Ovary (tissue), 7 donors: ENCODE measurements at regions not wholly inside any gene's neighbourhood (a gene's known extent, or its start where the extent isn't known, plus 50 kb on each side); places are given as distances from the start of the nearest gene placed in this dataset.

Source experiments
- DNase-seq, 5 donors: peaks; one replicate each; pipeline ENCODE4 v3.0.0-alpha.2; 2019 to 2020
- H3K27ac ChIP-seq, 2 donors: fragments of 200-600 bp; one replicate each; pipeline versions ENCODE4 v1.5.1 to v1.8.0; 2019 to 2022
- H3K27me3 ChIP-seq: fragments of 200-600 bp; one replicate; pipeline ENCODE4 v1.8.0; 2022
- H3K36me3 ChIP-seq: fragments of 200-600 bp; sonication (generic); one replicate; pipeline ENCODE4 v1.5.1; 2019
- H3K4me1 ChIP-seq: one replicate; pipeline ENCODE4 v1.8.1; 2013; ENCODE audit warnings: mild to moderate bottlenecking, moderate library complexity; ENCODE audit not compliant: insufficient read depth
- H3K4me3 ChIP-seq: fragments of 200-600 bp; sonication (generic); one replicate; pipeline ENCODE4 v1.5.1; 2017
- H3K9me3 ChIP-seq, 2 donors: fragments of 200-600 bp in 1 of 2; sonication (generic) in 1 of 2; one replicate each; pipeline versions ENCODE4 v1.5.1 to v1.8.1; 2013 to 2019; ENCODE audit warnings: mild to moderate bottlenecking in 1 of 2, moderate library complexity in 1 of 2
- EP300 ChIP-seq: sonication (generic); formaldehyde crosslinking; IDR thresholded peaks from one replicate; pipeline ENCODE4 v1.6.1; 2017; ENCODE audit warnings: antibody characterized with exemption
- POLR2A ChIP-seq: fragments of 450-650 bp; IDR thresholded peaks from one replicate; pipeline ENCODE4 v1.6.1; 2017; ENCODE audit warnings: antibody characterized with exemption, mild to moderate bottlenecking, moderate library complexity
- WGBS, 3 donors: extraction: QIAGEN DNeasy Blood & Tissue Kit in 1 of 3; methylation state at CpG; one replicate each; pipeline versions ENCODE4 v1.1.5 to v1.1.7; 2013 to 2017; 5-methylcytosine and 5-hydroxymethylcytosine counted together
- intact Hi-C, 4 donors: fragments of 100-400 bp; cut with DNase I; formaldehyde crosslinking; loops; one replicate each; pipeline versions ENCODE4 v1.11.0 to v1.15.1; 2022 to 2023
- TF ChIP-seq, protein P1 (sequence below), 3 donors: fragments of 450-650 bp in 2 of 3; fragments of 200-600 bp in 1 of 3; IDR thresholded peaks; one replicate each; pipeline versions ENCODE4 v1.5.1 to v1.8.0; 2016 to 2022; ENCODE audit warnings: antibody characterized with exemption in 3 of 3, mild to moderate bottlenecking in 1 of 3
- donor health status: DM: no; HTN: no; CAD: no; lungs with moderate emphysema.
- donor health status: DM: no; HTN: no; CAD: no.
- donor health status: Bipolar disorder and iron deficiency.
- donor health status: DM: no; HTN: no; CAD: no.
- donor health status: DM: yes; HTN: yes; CAD: no.

DNA sequence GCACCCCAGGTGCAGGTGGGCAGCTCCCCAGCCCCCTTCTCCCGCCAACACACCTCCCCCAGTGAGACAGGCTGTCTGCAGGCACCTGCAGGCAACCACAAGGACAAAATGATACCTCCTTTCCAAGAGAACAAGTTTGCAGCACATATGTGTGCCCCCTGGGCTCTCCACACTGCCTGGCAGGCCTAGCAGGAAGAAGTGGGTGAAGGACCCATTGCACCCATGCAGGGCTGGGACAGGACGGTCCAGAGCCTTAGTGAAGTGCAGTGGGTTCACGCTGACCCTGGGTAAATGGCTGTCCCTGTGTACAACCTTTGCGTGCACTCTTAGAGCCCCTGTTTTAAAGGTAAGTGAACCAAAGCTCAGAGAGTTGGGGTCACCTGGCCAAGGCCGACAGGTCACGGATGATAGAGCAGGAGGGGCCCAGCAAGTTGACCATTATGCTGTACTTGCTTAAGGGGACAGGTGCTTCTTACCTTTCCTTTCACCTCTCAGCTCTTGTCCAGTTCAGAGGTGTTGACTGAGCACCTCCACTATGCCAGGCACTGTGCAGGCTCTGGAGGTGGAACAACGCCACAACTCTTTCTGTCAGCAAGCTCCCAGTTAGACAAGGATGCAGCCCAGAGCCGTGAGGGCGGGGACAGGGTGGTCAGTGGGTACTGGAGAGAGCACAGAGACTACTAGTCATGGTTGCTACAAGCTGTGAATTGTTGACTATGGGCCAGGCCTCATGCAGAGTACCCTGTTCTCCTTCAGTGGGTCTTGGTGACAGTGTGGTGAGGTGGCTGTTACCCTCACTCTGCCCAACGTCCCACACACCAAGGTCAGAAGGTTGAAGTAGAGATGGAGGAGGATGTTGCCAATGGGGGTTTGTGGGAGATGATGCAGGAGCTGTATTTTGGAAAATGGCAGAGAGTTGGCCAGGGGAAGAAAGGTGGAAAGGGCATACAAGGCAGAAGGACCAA lies 125.9 kb downstream of the PAPOLA start:
- TF ChIP-seq POLR2A (no peak), EP300 (no peak)
- TF ChIP-seq, protein P1, sequence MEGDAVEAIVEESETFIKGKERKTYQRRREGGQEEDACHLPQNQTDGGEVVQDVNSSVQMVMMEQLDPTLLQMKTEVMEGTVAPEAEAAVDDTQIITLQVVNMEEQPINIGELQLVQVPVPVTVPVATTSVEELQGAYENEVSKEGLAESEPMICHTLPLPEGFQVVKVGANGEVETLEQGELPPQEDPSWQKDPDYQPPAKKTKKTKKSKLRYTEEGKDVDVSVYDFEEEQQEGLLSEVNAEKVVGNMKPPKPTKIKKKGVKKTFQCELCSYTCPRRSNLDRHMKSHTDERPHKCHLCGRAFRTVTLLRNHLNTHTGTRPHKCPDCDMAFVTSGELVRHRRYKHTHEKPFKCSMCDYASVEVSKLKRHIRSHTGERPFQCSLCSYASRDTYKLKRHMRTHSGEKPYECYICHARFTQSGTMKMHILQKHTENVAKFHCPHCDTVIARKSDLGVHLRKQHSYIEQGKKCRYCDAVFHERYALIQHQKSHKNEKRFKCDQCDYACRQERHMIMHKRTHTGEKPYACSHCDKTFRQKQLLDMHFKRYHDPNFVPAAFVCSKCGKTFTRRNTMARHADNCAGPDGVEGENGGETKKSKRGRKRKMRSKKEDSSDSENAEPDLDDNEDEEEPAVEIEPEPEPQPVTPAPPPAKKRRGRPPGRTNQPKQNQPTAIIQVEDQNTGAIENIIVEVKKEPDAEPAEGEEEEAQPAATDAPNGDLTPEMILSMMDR (IDR thresholded peaks at IDR 0.05): no peak
- H3K9me3 ChIP-seq: no peaks in the 10 kb centered on the region
- no peaks in the 10 kb centered on the region for H3K36me3 ChIP-seq
- H3K27ac ChIP-seq: no peak overlapping the region
- H3K4me1 ChIP-seq: no peaks in the 10 kb centered on the region
- intact Hi-C loops: loop anchor here in 1 of 4 donors (2.0 kb wide), 1 partner anchor 35 kb away; no protein-coding TSS in a partner anchor
- DNase-seq: peak in 1 of 5 donors; percentile 3
- H3K27me3 ChIP-seq: no peaks in the 10 kb centered on the region
- WGBS, 3 donors: 75 to 82% (median 79%) methylated on average over 10 of the region's 10 CpGs
- H3K4me3 ChIP-seq: no peak overlapping the region

DNA sequence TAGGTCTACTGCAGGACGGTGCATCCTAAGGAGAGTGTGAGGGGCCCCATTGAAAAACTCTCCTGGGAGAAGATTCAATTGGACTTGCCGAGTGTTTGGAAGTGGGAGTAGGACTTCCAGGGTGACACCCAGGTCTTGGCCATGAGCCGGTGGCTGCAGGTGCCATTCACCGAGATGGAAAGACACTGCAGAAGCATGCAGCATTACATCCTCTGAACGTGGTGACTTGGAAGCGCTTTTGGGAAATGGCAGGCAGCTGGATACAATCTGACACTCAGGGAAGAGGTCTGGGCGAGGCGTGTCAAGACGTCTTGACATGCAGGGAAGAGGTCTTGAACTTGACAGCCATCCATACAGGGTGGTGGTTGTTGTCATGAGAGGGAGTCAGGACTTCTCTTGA lies 126.9 kb downstream of the PAPOLA start:
- peak in 1 of 5 donors; percentile 3 for DNase-seq
- no peak overlapping the region for H3K27ac ChIP-seq

DNA sequence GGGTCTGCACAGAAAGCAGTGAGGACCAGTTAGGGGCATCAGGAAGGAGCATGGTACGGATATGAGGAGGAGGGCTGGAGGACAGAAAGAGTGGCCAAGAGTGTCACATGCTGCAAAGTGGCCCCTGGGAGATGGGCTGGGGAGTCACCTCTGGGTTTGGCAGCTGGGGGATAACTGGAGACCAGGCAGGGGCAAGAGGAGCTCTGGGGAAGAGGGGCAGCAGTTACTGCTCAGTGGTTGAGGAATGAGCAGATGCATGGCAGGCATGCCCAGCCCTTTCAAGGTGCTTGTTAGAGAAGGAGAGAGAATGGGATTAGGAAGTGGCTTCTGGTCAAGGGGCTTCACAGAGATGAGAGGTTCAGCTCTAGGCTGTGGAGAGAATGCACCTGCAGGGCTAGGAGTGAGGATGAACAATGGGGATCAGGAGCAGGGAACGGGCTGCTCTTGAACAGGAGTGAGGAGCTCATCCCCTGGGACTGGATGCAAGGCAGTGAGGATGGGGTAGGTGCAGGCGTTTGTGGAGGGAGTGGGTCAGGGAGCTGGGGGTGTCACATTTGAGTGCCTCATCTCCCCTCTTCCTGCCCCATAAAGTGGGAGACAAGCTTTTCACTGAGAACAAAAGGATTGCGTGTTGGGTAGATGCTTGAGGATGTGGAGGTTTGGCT lies 127.5 kb downstream of the PAPOLA start:
- Histone ChIP-seq H3K4me1 (no peaks in the 10 kb centered on the region), H3K27me3 (no peaks in the 10 kb centered on the region), H3K27ac (no peak overlapping the region), H3K9me3 (no peaks in the 10 kb centered on the region), H3K36me3 (no peaks in the 10 kb centered on the region), H3K4me3 (no peak overlapping the region)
- no peak for DNase-seq
- no peak for TF ChIP-seq POLR2A
- TF ChIP-seq EP300: no peak
- TF ChIP-seq, protein P1 (IDR thresholded peaks at IDR 0.05): no peak
- intact Hi-C loops: no loop called here
- 64 to 77% (median 74%) methylated on average over 4 of the region's 4 CpGs for WGBS, 3 donors

More for the DNA sequence above, 126.9 kb downstream of the PAPOLA start:
- no peaks in the 10 kb centered on the region for H3K27me3 ChIP-seq
- WGBS, 3 donors: 78 to 83% (median 80%) methylated on average over 9 of the region's 9 CpGs
- no peaks in the 10 kb centered on the region for H3K36me3 ChIP-seq
- H3K4me1 ChIP-seq: no peaks in the 10 kb centered on the region
- H3K9me3 ChIP-seq: no peaks in the 10 kb centered on the region
- intact Hi-C loops: no loop called here
- H3K4me3 ChIP-seq: no peak overlapping the region
- TF ChIP-seq EP300 (no peak), POLR2A (no peak)
- TF ChIP-seq, protein P1 (IDR thresholded peaks at IDR 0.05): no peak

DNA sequence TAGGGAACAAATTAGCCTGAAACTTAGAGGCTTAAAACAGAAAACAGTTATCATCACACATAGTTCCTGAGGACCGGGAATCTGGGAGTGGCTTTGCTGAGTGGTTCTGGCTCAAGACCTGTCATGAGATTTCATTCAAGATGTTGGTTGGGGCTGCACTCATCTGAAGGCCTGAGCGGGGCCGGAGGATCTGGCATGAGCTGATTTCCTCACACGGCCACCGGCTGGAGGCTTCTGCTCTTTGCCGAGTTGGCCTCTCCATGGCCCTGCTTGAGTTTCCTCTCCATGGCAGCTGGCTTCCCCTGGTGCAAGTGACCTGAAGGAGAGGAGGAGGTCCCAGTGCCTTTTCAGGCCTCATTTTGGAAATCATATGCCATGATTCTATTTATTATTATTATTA lies 128.1 kb downstream of the PAPOLA start:
- TF ChIP-seq, protein P1 (IDR thresholded peaks at IDR 0.05): no peak
- TF ChIP-seq EP300: no peak
- TF ChIP-seq POLR2A: no peak
- H3K9me3 ChIP-seq: no peaks in the 10 kb centered on the region
- no peaks in the 10 kb centered on the region for H3K4me1 ChIP-seq
- DNase-seq: no peak
- no peak overlapping the region for H3K4me3 ChIP-seq
- intact Hi-C loops: no loop called here
- H3K27ac ChIP-seq: no peak overlapping the region
- no peaks in the 10 kb centered on the region for H3K36me3 ChIP-seq
- WGBS, 3 donors: 94 to 98% (median 94%) methylated on average over 6 of the region's 6 CpGs
- no peaks in the 10 kb centered on the region for H3K27me3 ChIP-seq
